ENCODE measurements at regions not wholly inside any gene's neighbourhood (a gene's known extent, or its start where the extent isn't known, plus 50 kb on each side); places are given as distances from the start of the nearest gene placed in this dataset.

GRCh38 chr2:145329971-145330370 lies 810.1 kb upstream of the ZEB2 start:
- no peak for DNase-seq (ENCODE audit: low spot score, unreplicated experiment)
- Mint-ChIP-seq H3K9me3 (ENCODE audit: low read depth) (no peaks in the 10 kb centered on the region), H3K27ac (no peak overlapping the region)

GRCh38 chr2:145325485-145325884 lies 805.6 kb upstream of the ZEB2 start:
- no peak for TF ChIP-seq CTCF (IDR thresholded peaks at IDR 0.05; ENCODE audit: unreplicated experiment)
- H3K27me3 Mint-ChIP-seq, result no peaks in the 10 kb centered on the region
- H3K27ac Mint-ChIP-seq, result no peak overlapping the region

More at GRCh38 chr2:145329971-145330370, 810.1 kb upstream of the ZEB2 start:
- Mint-ChIP-seq H3K27me3 (no peaks in the 10 kb centered on the region), H3K36me3 (ENCODE audit: insufficient read depth) (no peaks in the 10 kb centered on the region), H3K4me1 (ENCODE audit: low read depth) (peaks cover 7% of the 10 kb centered on the region), H3K4me3 (ENCODE audit: low read depth) (no peak overlapping the region)
- TF ChIP-seq CTCF (IDR thresholded peaks at IDR 0.05; ENCODE audit: unreplicated experiment), result no peak

GRCh38 chr2:145324748-145325147 lies 804.8 kb upstream of the ZEB2 start:
- H3K9me3 Mint-ChIP-seq (ENCODE audit: low read depth), result no peaks in the 10 kb centered on the region
- no peaks in the 10 kb centered on the region for H3K27me3 Mint-ChIP-seq
- H3K36me3 Mint-ChIP-seq (ENCODE audit: insufficient read depth), result no peaks in the 10 kb centered on the region
- peaks cover 11% of the 10 kb centered on the region for H3K4me1 Mint-ChIP-seq (ENCODE audit: low read depth)
- no peak for DNase-seq (ENCODE audit: low spot score, unreplicated experiment)
- no peak overlapping the region for H3K27ac Mint-ChIP-seq
- TF ChIP-seq CTCF (IDR thresholded peaks at IDR 0.05; ENCODE audit: unreplicated experiment), result no peak
- H3K4me3 Mint-ChIP-seq (ENCODE audit: low read depth), result no peak overlapping the region

More at GRCh38 chr2:145325485-145325884, 805.6 kb upstream of the ZEB2 start:
- peaks cover 7% of the 10 kb centered on the region for H3K4me1 Mint-ChIP-seq (ENCODE audit: low read depth)
- DNase-seq (ENCODE audit: low spot score, unreplicated experiment), result no peak
- no peak overlapping the region for H3K4me3 Mint-ChIP-seq (ENCODE audit: low read depth)
- no peaks in the 10 kb centered on the region for H3K36me3 Mint-ChIP-seq (ENCODE audit: insufficient read depth)
- H3K9me3 Mint-ChIP-seq (ENCODE audit: low read depth), result no peaks in the 10 kb centered on the region

- no peaks in the 10 kb centered on the region for H3K9me3 Mint-ChIP-seq (ENCODE audit: low read depth)
- H3K27ac Mint-ChIP-seq, result no peak overlapping the region
- peaks cover 11% of the 10 kb centered on the region for H3K4me1 Mint-ChIP-seq (ENCODE audit: low read depth)
- no peaks in the 10 kb centered on the region for H3K36me3 Mint-ChIP-seq (ENCODE audit: insufficient read depth)
- no peak for DNase-seq (ENCODE audit: low spot score, unreplicated experiment)
- no peaks in the 10 kb centered on the region for H3K27me3 Mint-ChIP-seq
- TF ChIP-seq CTCF (IDR thresholded peaks at IDR 0.05; ENCODE audit: unreplicated experiment), result no peak
- H3K4me3 Mint-ChIP-seq (ENCODE audit: low read depth), result no peak overlapping the region
Measured at GRCh38 chr2:145323512-145323911, 803.6 kb upstream of the ZEB2 start.

- Mint-ChIP-seq H3K27me3 (no peaks in the 10 kb centered on the region), H3K9me3 (ENCODE audit: low read depth) (no peaks in the 10 kb centered on the region), H3K27ac (no peak overlapping the region), H3K4me3 (ENCODE audit: low read depth) (no peak overlapping the region), H3K36me3 (ENCODE audit: insufficient read depth) (no peaks in the 10 kb centered on the region), H3K4me1 (ENCODE audit: low read depth) (peaks cover 11% of the 10 kb centered on the region)
- DNase-seq (ENCODE audit: low spot score, unreplicated experiment), result no peak
- TF ChIP-seq CTCF (IDR thresholded peaks at IDR 0.05; ENCODE audit: unreplicated experiment), result no peak
Measured at GRCh38 chr2:145321344-145321743, 801.4 kb upstream of the ZEB2 start.

Data from progenitor cell of endocrine pancreas (in vitro differentiated cells).